HG03469 (cell line): ENCODE measurements at regions not wholly inside any gene's neighbourhood (a gene's known extent, or its start where the extent isn't known, plus 50 kb on each side); places are given as distances from the start of the nearest gene placed in this dataset.
"Not testable (repeated sequence)": the region's sequence is repeated elsewhere in the genome, so short reads cannot be mapped to it uniquely, and the experiment has no call there.

Source experiments
- ATAC-seq: cut with Tn5 transposase; IDR thresholded peaks from one replicate; pipeline ENCODE4 v1.9.1; 2021; ENCODE audit warnings: mild to moderate bottlenecking, moderate library complexity, moderate number of reproducible peaks; ENCODE audit not compliant: unreplicated experiment

GRCh38 chr4:56148428-56148827 lies 199.7 kb downstream of the CEP135 start:
- ATAC-seq: no peak

GRCh38 chr4:56147371-56147770 lies 198.6 kb downstream of the CEP135 start:
- ATAC-seq: no peak

GRCh38 chr4:56146956-56147355 lies 198.2 kb downstream of the CEP135 start:
- ATAC-seq: no peak

GRCh38 chr4:56142088-56142487 lies 193.3 kb downstream of the CEP135 start:
- ATAC-seq: no peak

GRCh38 chr4:56139241-56139827 lies 190.6 kb downstream of the CEP135 start:
- no peak for ATAC-seq

- ATAC-seq: not testable (repeated sequence)
These were observed 186.1 kb downstream of the CEP135 start for GRCh38 chr4:56134834-56135233.

- no peak for ATAC-seq
These were observed 185.5 kb downstream of the CEP135 start for GRCh38 chr4:56134266-56134665.

- no peak for ATAC-seq
These were observed 184.1 kb downstream of the CEP135 start for GRCh38 chr4:56132835-56133234.

GRCh38 chr4:56132188-56132587 lies 183.4 kb downstream of the CEP135 start:
- not testable (repeated sequence) for ATAC-seq

GRCh38 chr4:56130606-56131155 lies 181.9 kb downstream of the CEP135 start:
- no peak for ATAC-seq

- ATAC-seq: no peak
These were observed 180.7 kb downstream of the CEP135 start for GRCh38 chr4:56129431-56129861.

- no peak for ATAC-seq
These were observed 179.5 kb downstream of the CEP135 start for GRCh38 chr4:56128213-56128612.

GRCh38 chr4:56127716-56128115 lies 179.0 kb downstream of the CEP135 start:
- ATAC-seq: no peak

GRCh38 chr4:56123547-56123946 lies 174.8 kb downstream of the CEP135 start:
- ATAC-seq: no peak

- no peak for ATAC-seq
These were observed 174.3 kb downstream of the CEP135 start for GRCh38 chr4:56123051-56123450.

- no peak for ATAC-seq
These were observed 170.1 kb downstream of the CEP135 start for GRCh38 chr4:56118845-56119244.

GRCh38 chr4:56118055-56118454 lies 169.3 kb downstream of the CEP135 start:
- no peak for ATAC-seq

- ATAC-seq: no peak
These were observed 167.2 kb downstream of the CEP135 start for GRCh38 chr4:56115898-56116297.

GRCh38 chr4:56112377-56112776 lies 163.6 kb downstream of the CEP135 start:
- ATAC-seq: no peak

GRCh38 chr4:56106180-56107147 lies 157.7 kb downstream of the CEP135 start:
- no peak for ATAC-seq

GRCh38 chr4:56104188-56104587 lies 155.4 kb downstream of the CEP135 start:
- ATAC-seq: no peak

GRCh38 chr4:56102601-56103000 lies 153.9 kb downstream of the CEP135 start:
- no peak for ATAC-seq
